Choroid plexus epithelial cell (primary cell): ENCODE measurements at regions not wholly inside any gene's neighbourhood (a gene's known extent, or its start where the extent isn't known, plus 50 kb on each side); places are given as distances from the start of the nearest gene placed in this dataset.
"Not testable (repeated sequence)": the region's sequence is repeated elsewhere in the genome, so short reads cannot be mapped to it uniquely, and the experiment has no call there.

Source experiments
- DNase-seq: peaks from one replicate; pipeline ENCODE4 v3.0.0-alpha.2; 2010; ENCODE audit warnings: low read depth
- H3K4me3 ChIP-seq: 2 replicates; pipeline ENCODE4 v1.5.1; 2011; ENCODE audit warnings: low read depth, mild to moderate bottlenecking, control low read depth, low read length, moderate library complexity
- TF ChIP-seq, protein P1 (sequence below): conservative IDR thresholded peaks from 2 replicates; pipeline ENCODE4 v1.5.1; 2011; ENCODE audit warnings: low read depth, mild to moderate bottlenecking, control low read depth, inconsistent platforms, low read length, moderate library complexity

GRCh38 chr11:64428693-64429092 is 69.7 kb downstream of the RPS6KA4 start:
- H3K4me3 ChIP-seq = no peak overlapping the region
- DNase-seq = no peak
- TF ChIP-seq, protein P1, sequence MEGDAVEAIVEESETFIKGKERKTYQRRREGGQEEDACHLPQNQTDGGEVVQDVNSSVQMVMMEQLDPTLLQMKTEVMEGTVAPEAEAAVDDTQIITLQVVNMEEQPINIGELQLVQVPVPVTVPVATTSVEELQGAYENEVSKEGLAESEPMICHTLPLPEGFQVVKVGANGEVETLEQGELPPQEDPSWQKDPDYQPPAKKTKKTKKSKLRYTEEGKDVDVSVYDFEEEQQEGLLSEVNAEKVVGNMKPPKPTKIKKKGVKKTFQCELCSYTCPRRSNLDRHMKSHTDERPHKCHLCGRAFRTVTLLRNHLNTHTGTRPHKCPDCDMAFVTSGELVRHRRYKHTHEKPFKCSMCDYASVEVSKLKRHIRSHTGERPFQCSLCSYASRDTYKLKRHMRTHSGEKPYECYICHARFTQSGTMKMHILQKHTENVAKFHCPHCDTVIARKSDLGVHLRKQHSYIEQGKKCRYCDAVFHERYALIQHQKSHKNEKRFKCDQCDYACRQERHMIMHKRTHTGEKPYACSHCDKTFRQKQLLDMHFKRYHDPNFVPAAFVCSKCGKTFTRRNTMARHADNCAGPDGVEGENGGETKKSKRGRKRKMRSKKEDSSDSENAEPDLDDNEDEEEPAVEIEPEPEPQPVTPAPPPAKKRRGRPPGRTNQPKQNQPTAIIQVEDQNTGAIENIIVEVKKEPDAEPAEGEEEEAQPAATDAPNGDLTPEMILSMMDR = no peak

DNA sequence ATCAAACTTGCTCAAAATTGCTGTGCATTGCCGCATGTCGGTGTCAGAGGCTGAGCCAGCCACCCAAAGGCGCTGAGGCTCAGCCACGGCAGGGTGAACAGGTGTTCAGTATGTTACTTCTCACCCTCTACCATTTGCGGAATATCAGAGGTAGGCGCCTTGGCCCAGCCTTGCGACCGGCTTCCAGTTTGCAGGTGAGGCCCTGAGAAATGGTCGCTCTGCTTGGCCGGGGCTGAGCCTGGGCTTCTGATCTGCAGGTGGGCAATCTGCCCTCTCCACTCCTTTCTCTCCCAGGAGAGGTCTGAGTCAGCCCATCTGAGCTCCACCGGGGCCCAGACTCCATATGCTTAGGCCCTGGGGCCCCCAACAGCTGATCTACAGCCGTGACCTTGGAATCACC is 71.0 kb downstream of the RPS6KA4 start:
- TF ChIP-seq, protein P1 = no peak
- H3K4me3 ChIP-seq = no peak overlapping the region
- no peak for DNase-seq

GRCh38 chr11:64430645-64431044 is 71.7 kb downstream of the RPS6KA4 start:
- no peak overlapping the region for H3K4me3 ChIP-seq
- TF ChIP-seq, protein P1 = no peak
- no peak for DNase-seq

DNA sequence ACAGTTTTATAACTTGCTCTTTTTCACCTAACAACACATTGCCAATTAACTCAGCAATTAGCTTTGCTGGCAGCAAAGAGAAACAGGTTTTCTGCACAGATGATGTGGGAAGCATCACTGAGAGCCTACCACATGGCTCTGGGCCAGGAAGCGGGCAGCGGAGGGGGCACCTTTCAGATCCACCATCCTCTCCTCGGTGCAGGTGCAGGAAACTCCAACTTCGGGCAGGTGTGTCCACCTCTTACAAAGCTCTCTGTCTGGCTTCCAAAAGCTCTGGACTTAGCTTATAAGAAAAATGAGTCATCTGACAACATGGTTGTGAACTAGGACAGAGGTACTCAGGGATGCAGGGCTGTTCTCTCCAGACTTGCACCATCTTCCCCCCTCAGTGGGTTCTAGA is 77.0 kb downstream of the RPS6KA4 start:
- no peak overlapping the region for H3K4me3 ChIP-seq
- TF ChIP-seq, protein P1 = no peak
- peak; percentile 13 for DNase-seq

DNA sequence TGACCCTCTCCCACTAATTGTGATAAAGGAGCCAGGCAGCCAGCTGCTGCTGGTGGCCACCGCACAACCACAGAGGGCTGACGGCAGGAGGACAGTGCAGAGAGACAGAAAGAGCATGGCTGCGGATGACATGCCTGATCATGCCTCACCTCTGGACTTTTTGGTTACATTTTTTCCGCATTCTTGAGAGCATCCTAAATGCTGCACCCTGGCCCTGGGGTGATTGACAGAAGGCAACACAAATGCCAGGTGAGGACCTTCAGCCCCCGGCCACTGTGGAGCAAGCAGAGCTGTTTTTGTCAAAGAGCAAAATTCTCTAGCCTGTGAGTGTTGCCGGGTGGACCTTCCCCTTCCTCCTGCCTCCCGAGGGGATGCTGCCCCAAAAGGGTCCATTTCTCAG is 78.5 kb downstream of the RPS6KA4 start:
- no peak overlapping the region for H3K4me3 ChIP-seq
- DNase-seq = no peak
- TF ChIP-seq, protein P1 = no peak

GRCh38 chr11:64438986-64439771 is 80.2 kb downstream of the RPS6KA4 start:
- no peak for DNase-seq
- TF ChIP-seq, protein P1 = no peak
- H3K4me3 ChIP-seq = no peak overlapping the region

GRCh38 chr11:64439772-64440491 is 81.0 kb downstream of the RPS6KA4 start:
- DNase-seq = not testable (repeated sequence)

More at GRCh38 chr11:64439772-64440491, 81.0 kb downstream of the RPS6KA4 start:
- H3K4me3 ChIP-seq = not testable (repeated sequence)
